ENCODE measurements at regions not wholly inside any gene's neighbourhood (a gene's known extent, or its start where the extent isn't known, plus 50 kb on each side); places are given as distances from the start of the nearest gene placed in this dataset.

DNA sequence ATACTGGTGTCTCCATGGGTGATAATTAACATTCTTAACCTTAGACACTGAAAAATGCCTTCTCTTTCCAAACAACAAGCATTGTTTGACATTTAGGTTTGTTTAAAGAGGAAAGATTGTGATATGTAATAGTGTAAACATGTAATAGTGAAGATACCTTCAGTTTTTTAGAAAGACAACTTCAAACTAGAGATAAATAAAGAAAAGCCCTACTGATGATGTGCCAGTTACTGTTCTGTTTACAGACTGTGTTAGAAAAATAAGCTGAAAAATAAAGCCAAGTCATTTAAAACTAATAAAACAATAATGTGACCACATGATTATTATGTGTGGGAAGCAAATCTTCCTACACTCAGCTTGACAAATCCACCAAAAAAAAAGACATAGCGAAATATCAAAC, 2035.3 kb upstream of the TENM3 start:
- in situ Hi-C loops (cut with HindIII; ENCODE audit: low pct_ligation_motif_present, low pct_unique_long_range_greater_than_20kb, low sequenced_read_pairs) = no loop called here
- DNase-seq = no peak

DNA sequence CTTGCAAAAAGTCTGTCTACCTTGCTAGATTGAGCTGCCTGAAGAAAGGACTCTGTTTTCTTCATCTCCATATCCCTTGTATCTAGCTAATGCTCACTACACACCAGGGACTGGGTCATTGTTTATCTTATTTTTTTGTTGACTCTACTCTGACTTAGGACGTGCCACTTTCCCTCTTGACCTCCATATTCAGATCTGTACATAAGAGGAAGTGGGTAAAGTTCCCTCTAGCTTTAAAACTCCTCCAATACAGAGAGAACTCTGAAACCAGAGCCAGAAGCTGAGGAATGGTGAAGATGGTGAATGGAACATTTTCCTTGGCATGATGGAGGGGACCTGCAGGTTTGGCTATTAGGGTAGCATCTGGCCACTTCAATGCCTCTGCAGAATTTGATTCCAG, 2026.1 kb upstream of the TENM3 start:
- no peak for DNase-seq
- in situ Hi-C loops (cut with HindIII; ENCODE audit: low pct_ligation_motif_present, low pct_unique_long_range_greater_than_20kb, low sequenced_read_pairs) = no loop called here

DNA sequence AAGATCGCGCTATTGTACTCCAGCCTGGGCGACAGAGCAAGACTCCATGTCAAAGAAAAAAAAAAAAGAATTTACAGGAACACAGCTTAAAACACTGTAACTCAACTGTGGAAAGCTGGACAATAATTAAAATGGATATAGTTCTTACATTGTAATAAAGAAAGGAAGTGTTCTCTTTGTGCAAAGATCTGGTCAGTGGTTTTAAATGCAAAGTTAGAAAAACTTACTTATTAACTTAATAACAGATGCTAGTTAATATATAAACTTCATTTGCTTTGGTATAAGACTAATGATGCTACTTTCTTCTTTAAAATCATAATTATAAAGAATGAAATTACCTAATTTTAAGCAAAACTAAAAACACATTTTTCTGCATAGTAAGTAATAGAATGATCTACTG, 2024.1 kb upstream of the TENM3 start:
- no peak for DNase-seq
- in situ Hi-C loops (cut with HindIII; ENCODE audit: low pct_ligation_motif_present, low pct_unique_long_range_greater_than_20kb, low sequenced_read_pairs) = no loop called here

DNA sequence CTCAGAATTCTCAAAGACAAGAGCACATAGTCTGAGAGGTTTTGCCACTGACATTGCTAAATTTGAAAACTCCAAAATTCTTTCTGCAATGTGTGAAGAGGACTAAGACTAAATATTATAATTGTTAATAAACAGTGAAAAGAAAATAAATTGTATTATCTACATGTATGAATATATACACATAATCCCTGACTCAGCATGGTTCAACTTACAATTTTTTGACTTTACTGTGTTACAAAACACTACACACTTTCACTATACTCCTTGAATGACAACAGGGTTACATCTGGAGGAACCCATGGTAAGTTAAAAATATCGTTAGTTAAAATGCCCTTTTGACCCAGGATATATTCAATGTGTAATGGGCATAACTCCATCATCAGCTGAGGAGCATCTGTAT, 2017.2 kb upstream of the TENM3 start:
- DNase-seq = no peak
- in situ Hi-C loops (cut with HindIII; ENCODE audit: low pct_ligation_motif_present, low pct_unique_long_range_greater_than_20kb, low sequenced_read_pairs) = no loop called here

- DNase-seq = no peak
- in situ Hi-C loops (cut with HindIII; ENCODE audit: low pct_ligation_motif_present, low pct_unique_long_range_greater_than_20kb, low sequenced_read_pairs) = no loop called here
These were observed 2008.5 kb upstream of the TENM3 start for GRCh38 chr4:180234730-180235129.

GRCh38 chr4:180240670-180241069, 2002.5 kb upstream of the TENM3 start:
- in situ Hi-C loops (cut with HindIII; ENCODE audit: low pct_ligation_motif_present, low pct_unique_long_range_greater_than_20kb, low sequenced_read_pairs) = no loop called here
- DNase-seq = no peak

GRCh38 chr4:180253419-180253818, 1989.8 kb upstream of the TENM3 start:
- in situ Hi-C loops (cut with HindIII; ENCODE audit: low pct_ligation_motif_present, low pct_unique_long_range_greater_than_20kb, low sequenced_read_pairs) = no loop called here
- DNase-seq = no peak

- in situ Hi-C loops (cut with HindIII; ENCODE audit: low pct_ligation_motif_present, low pct_unique_long_range_greater_than_20kb, low sequenced_read_pairs) = no loop called here
- DNase-seq = no peak
These were observed 1981.9 kb upstream of the TENM3 start for GRCh38 chr4:180261346-180261745.

GRCh38 chr4:180280076-180280475, 1963.1 kb upstream of the TENM3 start:
- in situ Hi-C loops (cut with HindIII; ENCODE audit: low pct_ligation_motif_present, low pct_unique_long_range_greater_than_20kb, low sequenced_read_pairs) = no loop called here

GRCh38 chr4:180280726-180281297, 1962.4 kb upstream of the TENM3 start:
- DNase-seq = no peak
- in situ Hi-C loops (cut with HindIII; ENCODE audit: low pct_ligation_motif_present, low pct_unique_long_range_greater_than_20kb, low sequenced_read_pairs) = no loop called here

More at GRCh38 chr4:180280076-180280475, 1963.1 kb upstream of the TENM3 start:
- DNase-seq = no peak

GRCh38 chr4:180281724-180282123, 1961.5 kb upstream of the TENM3 start:
- no peak for DNase-seq
- in situ Hi-C loops (cut with HindIII; ENCODE audit: low pct_ligation_motif_present, low pct_unique_long_range_greater_than_20kb, low sequenced_read_pairs) = no loop called here

DNA sequence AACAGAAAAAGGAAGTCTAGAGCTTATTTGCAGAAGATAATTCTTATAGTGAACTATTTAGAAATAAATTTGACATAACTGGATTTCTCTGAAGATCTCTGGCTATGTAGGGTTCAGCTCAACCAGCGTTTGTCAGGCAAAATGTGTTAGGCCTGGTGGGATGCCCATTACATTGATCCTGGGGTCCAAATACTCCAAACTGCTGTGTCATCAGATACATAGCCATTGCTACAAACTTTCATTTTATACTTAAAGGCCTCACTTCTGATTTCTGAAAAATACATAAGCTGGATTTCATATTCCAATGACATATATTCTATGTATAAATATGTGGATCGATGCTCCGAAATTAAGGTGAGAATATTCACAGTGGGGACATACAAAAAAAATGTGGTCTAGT, 1958.9 kb upstream of the TENM3 start:
- in situ Hi-C loops (cut with HindIII; ENCODE audit: low pct_ligation_motif_present, low pct_unique_long_range_greater_than_20kb, low sequenced_read_pairs) = no loop called here
- DNase-seq = no peak

DNA sequence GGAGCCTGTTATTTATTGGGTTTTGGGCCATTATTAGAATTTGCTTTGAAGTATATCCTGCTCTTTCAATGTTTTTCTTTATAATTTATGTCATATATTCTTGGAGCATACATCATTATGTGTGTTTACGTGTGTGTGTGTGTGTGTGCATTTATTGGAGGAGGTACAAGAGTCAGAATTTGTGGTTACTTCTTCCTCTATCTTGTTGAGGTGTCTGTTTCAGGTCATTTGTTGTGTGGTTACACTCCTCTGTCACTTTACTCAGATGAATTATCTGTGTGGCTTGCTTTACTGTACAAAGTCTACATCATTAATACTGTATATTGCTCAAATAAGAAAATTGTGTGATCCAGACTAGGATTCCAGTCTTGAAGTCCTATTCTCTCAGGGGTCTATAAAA, 1957.4 kb upstream of the TENM3 start:
- in situ Hi-C loops (cut with HindIII; ENCODE audit: low pct_ligation_motif_present, low pct_unique_long_range_greater_than_20kb, low sequenced_read_pairs) = no loop called here
- no peak for DNase-seq

DNA sequence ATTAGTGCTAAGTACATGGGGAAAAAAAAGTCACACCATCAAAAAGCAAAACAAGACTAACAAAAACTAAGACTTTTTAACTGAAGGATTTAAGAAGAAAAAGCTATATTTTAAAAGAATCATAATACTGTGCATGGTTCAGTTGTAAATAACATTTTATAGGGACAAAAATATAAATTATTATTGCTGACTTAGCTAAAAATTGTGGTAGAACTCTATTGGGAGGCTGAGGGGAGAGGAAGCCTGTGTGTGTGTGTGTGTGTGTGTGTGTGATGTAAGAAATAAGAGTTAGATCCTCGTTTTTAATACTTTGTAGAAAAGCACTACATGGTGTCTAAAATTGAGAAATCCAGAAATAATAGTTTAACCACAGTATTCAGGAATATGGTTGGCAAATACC, 1950.9 kb upstream of the TENM3 start:
- no peak for DNase-seq
- in situ Hi-C loops (cut with HindIII; ENCODE audit: low pct_ligation_motif_present, low pct_unique_long_range_greater_than_20kb, low sequenced_read_pairs) = no loop called here

DNA sequence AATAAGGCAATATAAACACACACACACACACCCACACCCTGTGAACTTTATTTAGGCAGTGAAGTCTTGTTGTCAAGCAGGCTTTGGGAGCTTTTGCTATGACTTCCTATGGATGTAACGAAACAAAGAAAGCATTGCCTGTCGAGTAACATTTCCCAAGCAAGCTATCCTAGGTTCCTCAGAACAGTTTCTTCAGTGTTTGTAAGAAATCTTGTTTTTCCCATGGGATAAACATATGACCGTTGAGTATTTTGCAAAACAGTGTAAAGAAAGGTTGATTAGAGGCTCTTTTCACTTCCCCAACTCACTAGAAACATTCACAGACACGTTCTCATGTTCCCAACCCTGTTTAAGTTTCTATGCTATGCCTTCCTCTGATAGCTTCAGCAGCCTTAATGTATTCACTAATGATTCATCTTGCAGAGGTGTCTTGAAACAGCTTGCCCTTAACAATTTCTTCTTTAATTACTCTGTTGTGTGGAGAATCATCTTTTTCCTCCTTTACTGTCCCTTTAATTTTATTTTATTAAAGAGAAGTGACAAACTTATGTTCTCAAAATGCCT, 1947.1 kb upstream of the TENM3 start:
- DNase-seq = no peak
- in situ Hi-C loops (cut with HindIII; ENCODE audit: low pct_ligation_motif_present, low pct_unique_long_range_greater_than_20kb, low sequenced_read_pairs) = no loop called here

GRCh38 chr4:180304321-180304720, 1938.9 kb upstream of the TENM3 start:
- in situ Hi-C loops (cut with HindIII; ENCODE audit: low pct_ligation_motif_present, low pct_unique_long_range_greater_than_20kb, low sequenced_read_pairs) = no loop called here
- no peak for DNase-seq

- DNase-seq = no peak
- in situ Hi-C loops (cut with HindIII; ENCODE audit: low pct_ligation_motif_present, low pct_unique_long_range_greater_than_20kb, low sequenced_read_pairs) = no loop called here
These were observed 1932.6 kb upstream of the TENM3 start for GRCh38 chr4:180310616-180311015.

DNA sequence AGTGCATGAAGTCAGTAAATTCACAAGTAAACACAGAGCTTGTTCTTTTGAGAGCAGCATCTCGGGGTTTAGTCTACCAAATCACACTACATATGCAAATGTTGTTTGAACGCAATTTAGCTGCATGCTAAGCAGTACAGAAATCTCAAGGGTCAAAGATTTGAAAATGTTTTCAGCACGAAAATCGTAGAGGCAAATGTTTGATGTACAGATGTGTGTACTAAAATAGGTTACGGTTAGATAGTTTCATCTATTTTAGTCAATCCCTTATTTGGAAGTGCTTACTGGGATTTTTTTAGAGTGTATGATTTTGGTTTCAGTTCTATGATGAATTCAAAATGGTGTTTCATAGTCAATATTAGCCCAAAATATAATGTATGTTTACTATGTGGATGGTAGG, 1928.2 kb upstream of the TENM3 start:
- in situ Hi-C loops (cut with HindIII; ENCODE audit: low pct_ligation_motif_present, low pct_unique_long_range_greater_than_20kb, low sequenced_read_pairs) = no loop called here
- DNase-seq = no peak

DNA sequence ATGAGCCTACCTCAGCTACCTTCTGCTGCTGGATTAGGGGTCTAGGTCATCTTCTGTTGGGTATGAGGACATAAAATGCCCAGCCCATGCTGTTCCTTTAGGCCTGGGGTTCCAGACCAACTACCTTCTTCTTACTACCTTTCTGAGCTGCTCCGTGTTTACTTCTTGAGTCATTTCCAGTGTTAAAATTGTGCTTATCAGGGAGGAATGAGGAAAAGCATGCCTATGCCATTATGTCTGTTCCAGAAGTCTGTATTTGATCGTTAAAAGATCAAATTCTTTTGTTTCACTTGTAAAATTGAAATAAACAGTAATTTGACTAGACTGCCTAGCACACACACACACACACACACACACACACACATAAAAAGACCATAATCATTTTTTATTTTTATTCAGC, 1912.7 kb upstream of the TENM3 start:
- in situ Hi-C loops (cut with HindIII; ENCODE audit: low pct_ligation_motif_present, low pct_unique_long_range_greater_than_20kb, low sequenced_read_pairs) = no loop called here
- no peak for DNase-seq

DNA sequence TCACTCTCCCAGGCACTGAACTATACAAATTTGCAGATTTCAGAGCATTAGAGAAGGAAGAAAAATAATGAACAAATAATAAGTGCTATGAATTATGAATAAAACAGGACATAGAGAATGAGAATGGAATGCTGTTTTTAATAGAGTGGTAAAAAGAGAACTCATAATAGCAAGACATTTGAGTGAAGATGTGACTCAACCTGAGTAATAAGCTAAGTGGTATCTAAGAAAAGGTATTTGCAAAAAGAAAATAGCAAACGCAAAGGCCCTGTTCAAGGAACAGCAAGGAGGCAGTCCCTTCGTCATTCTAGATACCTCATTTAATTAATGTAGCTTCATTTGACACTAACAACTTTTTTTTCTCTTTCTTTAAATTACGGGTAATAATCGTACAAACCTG, 1910.0 kb upstream of the TENM3 start:
- no peak for DNase-seq
- in situ Hi-C loops (cut with HindIII; ENCODE audit: low pct_ligation_motif_present, low pct_unique_long_range_greater_than_20kb, low sequenced_read_pairs) = no loop called here

- DNase-seq = no peak
- in situ Hi-C loops (cut with HindIII; ENCODE audit: low pct_ligation_motif_present, low pct_unique_long_range_greater_than_20kb, low sequenced_read_pairs) = no loop called here
These were observed 1907.6 kb upstream of the TENM3 start for GRCh38 chr4:180335566-180335965.
